ENCODE measurements at regions not wholly inside any gene's neighbourhood (a gene's known extent, or its start where the extent isn't known, plus 50 kb on each side); places are given as distances from the start of the nearest gene placed in this dataset.

- Histone ChIP-seq H3K4me1 (no peaks in the 10 kb centered on the region), H3K36me3 (no peaks in the 10 kb centered on the region), H3K27ac (no peak overlapping the region), H3K27me3 (no peaks in the 10 kb centered on the region), H3K4me3 (no peak overlapping the region), H3K9me3 (no peaks in the 10 kb centered on the region)
- 89% methylated on average over 1 of the region's 1 CpG for WGBS (ENCODE audit: insufficient coverage, low coverage, low lambda C conversion rate, missing lambda C conversion rate)
- no peak for TF ChIP-seq POLR2A (IDR thresholded peaks at IDR 0.05)
- TF ChIP-seq CTCF (IDR thresholded peaks at IDR 0.05) = no peak
- intact Hi-C loops (cut with DNase I) = no loop called here
- ATAC-seq = no peak
- no peak for DNase-seq
Measured at GRCh38 chr10:113337142-113337541, 215.7 kb upstream of the HABP2 start.

- Histone ChIP-seq H3K4me1 (no peaks in the 10 kb centered on the region), H3K27ac (no peak overlapping the region), H3K27me3 (no peaks in the 10 kb centered on the region), H3K4me3 (no peak overlapping the region), H3K36me3 (no peaks in the 10 kb centered on the region), H3K9me3 (no peaks in the 10 kb centered on the region)
- WGBS (ENCODE audit: insufficient coverage, low coverage, low lambda C conversion rate, missing lambda C conversion rate) = 80% methylated on average over 4 of the region's 5 CpGs
- TF ChIP-seq CTCF (IDR thresholded peaks at IDR 0.05) = no peak
- no peak for TF ChIP-seq POLR2A (IDR thresholded peaks at IDR 0.05)
- ATAC-seq = no peak
- no peak for DNase-seq
- intact Hi-C loops (cut with DNase I) = no loop called here
Measured at GRCh38 chr10:113339121-113339520, 213.7 kb upstream of the HABP2 start.

- Histone ChIP-seq H3K9me3 (no peaks in the 10 kb centered on the region), H3K4me3 (no peak overlapping the region), H3K36me3 (no peaks in the 10 kb centered on the region), H3K4me1 (no peaks in the 10 kb centered on the region), H3K27me3 (no peaks in the 10 kb centered on the region), H3K27ac (no peak overlapping the region)
- DNase-seq = no peak
- WGBS (ENCODE audit: insufficient coverage, low coverage, low lambda C conversion rate, missing lambda C conversion rate) = 51% methylated on average over 5 of the region's 5 CpGs
- ATAC-seq = no peak
- intact Hi-C loops (cut with DNase I) = no loop called here
- TF ChIP-seq CTCF (IDR thresholded peaks at IDR 0.05) = no peak
Measured at GRCh38 chr10:113340282-113340681, 212.6 kb upstream of the HABP2 start.

- intact Hi-C loops (cut with DNase I) = no loop called here
- Histone ChIP-seq H3K4me3 (no peak overlapping the region), H3K36me3 (no peaks in the 10 kb centered on the region), H3K9me3 (no peaks in the 10 kb centered on the region), H3K27me3 (no peaks in the 10 kb centered on the region), H3K4me1 (no peaks in the 10 kb centered on the region), H3K27ac (no peak overlapping the region)
- WGBS (ENCODE audit: insufficient coverage, low coverage, low lambda C conversion rate, missing lambda C conversion rate) = 90% methylated on average over 2 of the region's 2 CpGs
- TF ChIP-seq POLR2A (IDR thresholded peaks at IDR 0.05) (no peak), CTCF (IDR thresholded peaks at IDR 0.05) (no peak)
- ATAC-seq = no peak
- DNase-seq = no peak
Measured at GRCh38 chr10:113341138-113341537, 211.7 kb upstream of the HABP2 start.

All from right lobe of liver (tissue), 6 donors.